ENCODE measurements at regions not wholly inside any gene's neighbourhood (a gene's known extent, or its start where the extent isn't known, plus 50 kb on each side); places are given as distances from the start of the nearest gene placed in this dataset.

DNA sequence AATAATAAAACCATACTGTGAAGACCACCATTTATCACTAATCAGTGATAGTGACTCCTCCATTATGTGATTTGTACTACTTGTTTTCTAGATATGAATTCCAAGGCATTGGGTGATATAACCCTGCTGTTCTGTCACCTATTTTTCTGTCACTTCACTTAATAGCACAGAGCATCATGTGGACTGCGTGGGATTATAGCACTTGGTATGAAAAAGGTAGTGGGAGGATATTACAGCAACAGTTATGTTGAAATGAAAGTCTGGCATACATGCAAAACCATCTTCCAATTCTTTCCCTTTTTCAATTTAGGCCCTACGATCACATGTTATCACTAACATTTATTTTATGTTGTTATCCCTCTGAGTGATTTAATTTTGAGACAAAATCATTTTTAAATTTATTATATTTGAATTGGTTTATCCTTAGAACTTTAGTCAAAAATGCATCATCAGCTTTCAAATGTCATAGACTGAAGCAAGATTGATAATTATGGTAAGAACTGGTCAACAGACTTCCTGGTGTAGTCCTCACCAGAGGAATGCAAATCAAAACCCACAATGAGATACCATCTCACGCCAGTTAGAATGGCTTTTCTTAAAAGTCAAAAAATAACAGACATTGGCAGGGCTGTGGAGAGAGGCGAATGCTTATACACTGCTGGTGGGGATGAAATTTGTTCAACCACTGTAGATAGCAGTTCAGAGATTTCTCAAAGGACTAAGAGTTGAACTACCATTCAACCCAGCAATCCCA lies 242.6 kb downstream of the IKZF2 start:
- in situ Hi-C loops (cut with MboI; ENCODE audit: low sequenced_read_pairs, unreplicated experiment) = no loop called here
- TF ChIP-seq, protein P1, sequence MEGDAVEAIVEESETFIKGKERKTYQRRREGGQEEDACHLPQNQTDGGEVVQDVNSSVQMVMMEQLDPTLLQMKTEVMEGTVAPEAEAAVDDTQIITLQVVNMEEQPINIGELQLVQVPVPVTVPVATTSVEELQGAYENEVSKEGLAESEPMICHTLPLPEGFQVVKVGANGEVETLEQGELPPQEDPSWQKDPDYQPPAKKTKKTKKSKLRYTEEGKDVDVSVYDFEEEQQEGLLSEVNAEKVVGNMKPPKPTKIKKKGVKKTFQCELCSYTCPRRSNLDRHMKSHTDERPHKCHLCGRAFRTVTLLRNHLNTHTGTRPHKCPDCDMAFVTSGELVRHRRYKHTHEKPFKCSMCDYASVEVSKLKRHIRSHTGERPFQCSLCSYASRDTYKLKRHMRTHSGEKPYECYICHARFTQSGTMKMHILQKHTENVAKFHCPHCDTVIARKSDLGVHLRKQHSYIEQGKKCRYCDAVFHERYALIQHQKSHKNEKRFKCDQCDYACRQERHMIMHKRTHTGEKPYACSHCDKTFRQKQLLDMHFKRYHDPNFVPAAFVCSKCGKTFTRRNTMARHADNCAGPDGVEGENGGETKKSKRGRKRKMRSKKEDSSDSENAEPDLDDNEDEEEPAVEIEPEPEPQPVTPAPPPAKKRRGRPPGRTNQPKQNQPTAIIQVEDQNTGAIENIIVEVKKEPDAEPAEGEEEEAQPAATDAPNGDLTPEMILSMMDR (IDR thresholded peaks at IDR 0.05; ENCODE audit: borderline replicate concordance, control extremely low read depth, extremely low read depth, insufficient read depth, missing control alignments) = no peak
- DNase-seq (ENCODE audit: low spot score) = no peak

DNA sequence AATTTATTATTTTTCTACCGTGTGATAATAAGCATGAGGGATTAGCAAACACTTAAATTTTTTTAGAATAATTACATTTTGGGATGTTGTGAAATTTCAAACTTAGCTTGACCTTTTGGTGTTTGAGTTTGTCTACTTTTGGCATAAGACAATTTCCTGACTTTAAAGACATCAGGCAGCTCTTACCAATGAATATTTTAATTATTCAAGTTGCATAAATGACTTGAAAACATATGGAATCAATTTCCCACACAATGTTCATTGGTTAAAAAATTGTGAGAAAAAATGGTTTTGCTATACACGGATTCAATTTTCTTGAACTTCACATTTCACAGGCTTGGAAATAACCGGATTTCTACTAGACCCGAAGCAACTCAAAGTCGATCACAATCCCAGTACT lies 243.4 kb downstream of the IKZF2 start:
- no peak for DNase-seq (ENCODE audit: low spot score)
- in situ Hi-C loops (cut with MboI; ENCODE audit: low sequenced_read_pairs, unreplicated experiment) = no loop called here
- TF ChIP-seq, protein P1 (IDR thresholded peaks at IDR 0.05; ENCODE audit: borderline replicate concordance, control extremely low read depth, extremely low read depth, insufficient read depth, missing control alignments) = no peak

GRCh38 chr2:212906620-212907019 lies 244.8 kb downstream of the IKZF2 start:
- TF ChIP-seq, protein P1 (IDR thresholded peaks at IDR 0.05; ENCODE audit: borderline replicate concordance, control extremely low read depth, extremely low read depth, insufficient read depth, missing control alignments) = no peak
- DNase-seq (ENCODE audit: low spot score) = no peak
- in situ Hi-C loops (cut with MboI; ENCODE audit: low sequenced_read_pairs, unreplicated experiment) = no loop called here

DNA sequence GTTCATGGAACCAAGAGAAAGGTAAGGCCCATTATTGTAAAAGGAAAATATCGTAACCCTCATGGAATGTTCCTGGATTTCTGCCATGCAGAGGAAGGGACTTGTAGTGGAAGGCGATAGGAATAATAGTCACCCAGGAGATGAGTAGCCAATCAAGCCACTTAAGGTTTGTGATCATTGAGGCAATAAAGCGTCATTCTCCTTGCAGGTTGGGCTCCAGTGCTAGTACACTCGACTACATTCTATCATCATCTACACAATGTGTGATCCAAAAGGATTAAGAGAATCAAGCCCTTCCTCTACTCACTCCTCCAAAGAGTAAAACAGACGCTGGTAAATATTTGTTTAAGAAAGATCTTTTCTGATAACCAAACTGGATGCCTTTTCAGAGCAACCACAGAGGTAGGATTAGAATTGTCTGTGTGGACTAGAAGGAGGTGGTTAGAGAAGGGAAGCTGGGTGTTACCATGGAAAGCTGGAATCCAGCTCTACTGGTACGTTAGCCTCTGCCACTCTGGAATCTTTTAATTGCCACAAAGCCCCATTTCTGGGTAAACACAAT lies 245.7 kb downstream of the IKZF2 start:
- TF ChIP-seq, protein P1 (IDR thresholded peaks at IDR 0.05; ENCODE audit: borderline replicate concordance, control extremely low read depth, extremely low read depth, insufficient read depth, missing control alignments) = no peak
- DNase-seq (ENCODE audit: low spot score) = no peak
- in situ Hi-C loops (cut with MboI; ENCODE audit: low sequenced_read_pairs, unreplicated experiment) = no loop called here

GRCh38 chr2:212904646-212905045 lies 246.8 kb downstream of the IKZF2 start:
- TF ChIP-seq, protein P1 (IDR thresholded peaks at IDR 0.05; ENCODE audit: borderline replicate concordance, control extremely low read depth, extremely low read depth, insufficient read depth, missing control alignments) = no peak
- DNase-seq (ENCODE audit: low spot score) = no peak
- in situ Hi-C loops (cut with MboI; ENCODE audit: low sequenced_read_pairs, unreplicated experiment) = no loop called here

- in situ Hi-C loops (cut with MboI; ENCODE audit: low sequenced_read_pairs, unreplicated experiment) = no loop called here
- TF ChIP-seq, protein P1 (IDR thresholded peaks at IDR 0.05; ENCODE audit: borderline replicate concordance, control extremely low read depth, extremely low read depth, insufficient read depth, missing control alignments) = no peak
- DNase-seq (ENCODE audit: low spot score) = no peak
Measured at GRCh38 chr2:212903413-212903812, 248.0 kb downstream of the IKZF2 start.
